Stimulated activated CD4-positive, alpha-beta T cell treated with anti-CD3 and anti-CD28 coated beads, Interleukin-12 subunit alpha, Interleukin-12 subunit beta, amount 100 ng/mL, for 24 hours (primary cell): ENCODE measurements at regions not wholly inside any gene's neighbourhood (a gene's known extent, or its start where the extent isn't known, plus 50 kb on each side); places are given as distances from the start of the nearest gene placed in this dataset.
"Not testable (repeated sequence)": the region's sequence is repeated elsewhere in the genome, so short reads cannot be mapped to it uniquely, and the experiment has no call there.

Experiments used
- DNase-seq, 2 experiments: peaks; one replicate each; pipeline ENCODE4 v3.0.0-alpha.2; 2020; ENCODE audit warnings: low read depth in 2 of 2

DNA sequence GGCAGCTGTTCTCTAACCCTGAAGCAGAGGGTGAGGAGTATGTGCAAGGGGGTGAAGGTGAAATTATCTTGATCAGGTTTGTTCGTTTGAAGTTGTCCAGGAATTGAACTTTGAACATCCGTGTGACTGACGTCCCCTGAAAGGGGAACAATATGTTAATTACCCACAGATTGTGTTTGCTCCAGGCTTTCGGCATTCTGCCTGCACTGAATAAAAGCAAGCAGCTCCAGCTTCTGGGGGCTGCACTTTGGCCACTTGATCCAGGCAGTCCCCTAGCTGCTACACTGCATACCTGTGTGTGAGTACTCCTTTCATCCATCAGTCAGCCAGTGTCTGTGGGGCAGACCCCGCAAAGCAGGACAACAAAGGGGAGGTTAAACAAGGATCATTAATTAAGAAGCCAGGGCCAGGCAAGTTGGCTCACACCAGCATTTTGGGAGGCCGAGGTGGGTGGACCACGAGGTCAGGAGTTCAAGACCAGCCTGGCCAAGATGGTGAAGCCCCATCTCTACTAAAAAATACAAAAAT is 104.8 kb upstream of the BTN3A2 start:
- DNase-seq = no peak

DNA sequence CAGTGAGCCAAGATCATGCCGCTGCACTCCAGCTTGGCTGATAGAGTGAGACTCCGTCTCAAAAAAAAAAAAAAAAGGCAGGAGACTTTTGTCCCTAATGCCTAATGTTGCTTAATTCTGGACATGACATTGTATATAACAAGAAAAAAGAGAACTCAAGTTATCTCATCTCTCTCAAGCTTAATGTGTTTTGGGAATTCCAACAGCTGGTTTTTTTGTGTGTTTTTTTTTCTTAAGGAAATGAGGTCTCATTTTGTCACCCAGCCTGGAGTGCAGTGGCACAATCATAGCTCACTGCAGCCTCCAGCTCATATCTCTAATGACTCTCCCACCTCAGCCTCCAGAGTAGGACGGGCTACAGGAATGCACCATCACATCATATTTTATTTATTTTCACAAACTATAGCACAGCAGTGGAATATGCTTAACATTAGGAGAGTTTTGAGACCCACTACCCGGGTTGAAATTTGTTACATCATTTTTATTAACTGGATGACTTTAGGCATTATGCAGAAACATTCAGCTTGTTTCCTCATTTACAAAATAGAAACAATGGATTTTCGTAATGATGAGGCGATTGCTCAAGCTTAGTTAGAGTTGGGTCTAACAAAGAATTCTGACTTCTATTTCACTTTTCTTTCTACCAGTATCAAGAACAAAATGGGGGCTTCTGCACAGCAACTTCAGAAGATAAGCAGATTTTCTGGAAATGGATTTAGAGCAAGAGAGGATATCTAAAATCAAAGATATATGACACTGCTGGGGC is 104.1 kb upstream of the BTN3A2 start:
- DNase-seq = no peak

DNA sequence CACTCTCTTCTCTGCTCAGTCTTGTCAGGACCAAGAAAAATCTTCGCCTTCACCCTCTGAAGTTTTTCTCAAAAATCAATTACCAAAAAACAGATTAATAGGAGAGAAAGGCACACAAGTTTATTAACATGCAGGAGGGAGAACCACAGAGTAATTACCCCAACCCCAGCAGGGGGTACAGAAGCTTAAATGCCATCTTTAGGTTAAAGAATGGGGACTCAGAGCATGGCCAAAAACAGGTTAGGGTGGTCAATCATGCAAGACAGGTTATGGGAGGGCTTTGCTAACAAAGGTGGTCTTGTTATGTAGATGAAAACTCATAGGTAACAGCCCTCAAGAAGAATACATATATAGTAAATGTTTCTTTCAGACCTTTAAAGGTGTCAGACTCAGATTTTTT is 100.5 kb upstream of the BTN3A2 start:
- DNase-seq = no peak

DNA sequence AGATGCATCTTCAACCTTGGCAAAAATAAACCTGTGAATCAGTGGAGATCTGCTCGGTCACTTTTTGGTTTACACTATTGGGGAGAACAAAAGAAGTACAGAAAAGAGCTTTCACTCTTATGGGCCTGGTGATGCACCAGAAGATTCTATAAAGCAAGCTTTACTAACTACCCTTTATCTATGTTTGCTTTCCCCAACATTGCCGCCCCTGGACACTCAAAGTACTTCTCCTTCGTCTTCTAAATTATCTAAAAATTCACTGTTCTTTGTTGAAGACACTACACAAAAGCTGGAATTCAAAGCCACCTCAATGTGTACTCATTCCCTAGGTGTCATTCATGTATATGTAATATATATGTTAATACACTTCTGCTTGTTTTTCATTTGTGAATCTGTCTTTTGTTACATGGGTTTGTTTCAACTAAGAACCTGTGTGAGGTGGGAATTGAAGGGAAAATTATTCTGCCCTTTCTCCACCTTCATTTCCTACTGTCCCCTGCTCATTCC is 97.9 kb upstream of the BTN3A2 start:
- no peak for DNase-seq

DNA sequence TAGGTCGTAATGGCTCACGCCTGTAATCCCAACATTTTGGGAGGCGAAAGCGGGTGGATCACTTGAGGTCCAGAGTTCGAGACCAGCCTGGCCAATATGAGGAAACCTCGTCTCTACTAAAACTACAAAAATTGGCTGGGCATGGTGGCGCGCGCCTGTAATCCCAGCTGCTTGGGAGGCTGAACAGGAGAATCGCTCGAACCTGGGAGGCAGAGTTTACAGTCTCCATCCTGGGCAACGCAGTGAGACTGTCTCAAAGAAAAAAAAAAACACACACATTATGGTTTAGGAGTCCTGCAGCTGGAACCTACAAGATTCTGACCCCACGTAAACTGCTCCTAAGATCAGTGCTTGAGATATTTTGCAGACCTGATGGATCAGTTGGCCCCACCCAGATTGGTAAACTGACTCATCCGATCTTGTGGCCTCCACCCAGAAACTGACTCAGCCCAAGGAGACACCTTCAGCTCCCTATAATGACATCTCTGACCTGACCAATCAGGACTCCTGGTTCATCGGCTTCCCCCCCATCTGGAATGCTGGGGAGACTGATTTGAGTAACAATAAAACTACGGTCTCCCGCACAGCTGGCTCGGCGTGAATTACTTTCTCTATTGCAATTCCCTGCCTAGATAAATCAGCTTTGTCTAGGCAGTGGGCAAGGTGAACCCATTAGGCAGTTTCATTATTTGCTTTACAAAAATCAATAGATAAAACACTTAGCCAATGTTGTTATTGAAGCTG is 96.2 kb upstream of the BTN3A2 start:
- no peak for DNase-seq

DNA sequence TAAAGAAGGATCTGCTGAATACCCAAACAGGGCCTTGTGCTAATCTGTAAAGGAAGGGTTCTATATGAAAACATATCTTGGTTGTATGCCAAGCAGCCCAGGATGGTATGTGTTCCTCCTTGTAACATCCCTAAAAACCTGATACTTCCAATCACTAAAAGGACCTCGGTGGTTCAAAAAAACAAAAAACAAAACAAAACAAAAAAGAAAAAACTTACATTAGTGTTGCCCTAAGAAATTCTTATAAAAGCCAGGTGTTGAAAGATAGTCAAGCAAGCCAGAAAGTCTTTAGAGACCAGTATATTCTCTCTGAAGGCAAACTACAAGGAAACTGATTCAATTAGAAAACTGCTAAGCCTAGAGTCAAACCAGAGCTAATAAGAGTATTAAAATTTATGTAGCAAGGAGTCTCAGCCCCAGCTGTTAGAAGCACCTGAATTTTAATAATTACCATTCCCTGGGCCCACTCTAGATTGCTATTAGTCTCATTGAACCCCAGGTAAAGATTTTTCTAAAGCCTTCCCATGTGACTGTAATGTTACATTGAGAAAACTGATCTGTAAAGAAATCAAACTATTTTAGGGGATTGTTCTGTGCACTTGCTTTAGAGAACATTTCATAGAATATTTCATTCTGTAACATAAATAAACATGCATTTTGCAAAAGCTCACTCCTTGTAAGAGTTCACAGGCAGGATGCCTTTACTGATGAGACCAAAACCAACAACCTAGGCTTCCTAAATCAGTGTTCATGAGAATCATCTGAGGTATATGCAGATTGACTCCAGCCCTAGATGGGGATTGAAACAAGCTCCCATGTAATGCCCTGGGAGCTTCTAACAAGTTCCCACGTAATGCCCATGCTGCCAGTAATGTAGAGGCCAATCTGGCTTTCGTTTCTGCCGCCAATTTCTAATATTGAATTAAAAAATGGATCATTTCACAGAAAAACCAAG is 95.2 kb upstream of the BTN3A2 start:
- DNase-seq = no peak

DNA sequence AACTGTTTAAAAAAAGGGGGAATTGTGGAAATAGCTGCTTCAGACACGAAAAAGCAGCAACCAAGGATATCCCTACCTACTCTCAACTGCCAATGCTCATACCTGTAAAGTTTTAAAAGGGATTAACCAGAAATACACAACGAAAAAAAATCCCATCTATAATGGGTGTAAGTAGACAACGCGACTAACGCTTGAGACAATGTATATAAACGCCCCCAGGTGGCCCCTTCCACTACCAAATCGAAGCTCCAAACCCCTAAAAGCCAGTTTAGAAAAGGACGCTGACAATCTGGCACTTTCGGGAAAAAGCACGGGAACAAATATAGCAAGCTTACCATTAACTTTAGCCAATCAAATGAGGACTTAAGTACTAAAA is 94.5 kb upstream of the BTN3A2 start:
- no peak for DNase-seq

DNA sequence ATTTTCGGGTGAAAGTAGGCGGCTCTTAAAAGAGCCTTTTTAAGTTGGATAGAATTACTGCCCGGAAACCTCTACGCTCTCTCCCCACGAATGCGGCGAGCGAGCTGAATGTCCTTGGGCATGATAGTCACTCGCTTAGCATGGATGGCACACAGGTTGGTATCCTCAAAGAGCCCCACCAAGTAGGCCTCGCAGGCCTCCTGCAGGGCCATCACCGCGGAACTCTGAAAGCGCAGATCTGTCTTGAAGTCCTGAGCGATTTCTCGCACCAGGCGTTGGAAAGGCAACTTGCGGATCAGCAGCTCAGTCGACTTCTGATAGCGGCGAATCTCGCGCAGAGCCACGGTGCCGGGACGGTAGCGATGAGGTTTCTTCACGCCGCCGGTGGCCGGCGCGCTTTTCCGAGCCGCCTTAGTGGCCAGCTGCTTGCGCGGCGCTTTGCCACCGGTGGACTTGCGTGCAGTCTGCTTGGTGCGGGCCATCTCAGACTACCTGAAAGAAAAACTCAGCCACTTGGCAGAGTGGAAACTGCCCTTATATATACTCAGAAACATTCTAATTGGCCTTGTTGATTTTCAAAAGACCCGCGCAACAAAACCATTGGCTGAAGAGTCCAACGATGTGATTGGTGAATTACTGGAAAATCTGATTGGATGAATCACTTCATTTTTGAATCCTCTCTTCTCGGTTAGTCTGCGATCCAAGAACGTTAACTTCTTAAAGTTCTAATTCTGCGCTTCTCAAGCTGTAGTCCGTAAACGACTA is 93.9 kb upstream of the BTN3A2 start:
- peak in 1 of 2 experiments; percentile 46 for DNase-seq

DNA sequence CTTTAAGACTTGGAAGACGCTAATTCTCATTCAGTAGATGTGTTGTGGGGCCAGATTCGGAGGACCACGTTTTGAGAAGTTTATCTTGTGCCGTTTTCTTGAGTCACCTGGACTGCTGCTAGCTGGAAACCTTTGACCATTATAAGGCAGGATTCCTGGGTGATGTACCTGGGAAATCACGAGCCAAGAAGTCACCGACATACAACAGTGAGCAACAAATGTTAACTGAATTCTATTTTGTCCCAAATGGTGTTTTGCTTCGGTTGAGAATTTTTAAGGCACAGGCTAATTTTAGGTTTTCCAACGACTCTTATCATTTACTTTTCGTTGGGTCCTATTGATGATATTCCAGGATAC is 93.4 kb upstream of the BTN3A2 start:
- no peak for DNase-seq

DNA sequence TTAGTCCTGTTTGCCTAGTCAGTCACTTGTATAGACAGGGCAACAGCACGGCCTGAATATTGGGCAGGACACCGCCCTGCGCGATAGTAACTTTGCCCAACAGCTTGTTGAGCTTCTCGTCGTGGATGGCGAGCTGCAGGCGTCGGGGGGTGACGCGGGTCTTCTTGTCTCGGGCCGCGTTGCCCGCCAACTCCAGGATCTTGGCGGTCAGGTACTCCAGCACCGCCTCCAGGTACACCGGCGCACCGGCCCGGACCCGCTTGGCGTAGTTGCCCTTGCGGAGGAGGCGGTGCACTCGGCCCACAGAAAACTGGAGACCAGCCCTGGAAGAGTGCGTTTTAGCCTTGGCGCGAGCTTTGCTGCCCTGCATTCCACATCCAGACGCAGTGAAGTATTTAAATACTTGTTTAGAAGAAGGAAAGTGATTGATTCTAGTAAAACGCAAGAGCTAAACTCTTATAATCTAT is 92.8 kb upstream of the BTN3A2 start:
- no peak for DNase-seq

DNA sequence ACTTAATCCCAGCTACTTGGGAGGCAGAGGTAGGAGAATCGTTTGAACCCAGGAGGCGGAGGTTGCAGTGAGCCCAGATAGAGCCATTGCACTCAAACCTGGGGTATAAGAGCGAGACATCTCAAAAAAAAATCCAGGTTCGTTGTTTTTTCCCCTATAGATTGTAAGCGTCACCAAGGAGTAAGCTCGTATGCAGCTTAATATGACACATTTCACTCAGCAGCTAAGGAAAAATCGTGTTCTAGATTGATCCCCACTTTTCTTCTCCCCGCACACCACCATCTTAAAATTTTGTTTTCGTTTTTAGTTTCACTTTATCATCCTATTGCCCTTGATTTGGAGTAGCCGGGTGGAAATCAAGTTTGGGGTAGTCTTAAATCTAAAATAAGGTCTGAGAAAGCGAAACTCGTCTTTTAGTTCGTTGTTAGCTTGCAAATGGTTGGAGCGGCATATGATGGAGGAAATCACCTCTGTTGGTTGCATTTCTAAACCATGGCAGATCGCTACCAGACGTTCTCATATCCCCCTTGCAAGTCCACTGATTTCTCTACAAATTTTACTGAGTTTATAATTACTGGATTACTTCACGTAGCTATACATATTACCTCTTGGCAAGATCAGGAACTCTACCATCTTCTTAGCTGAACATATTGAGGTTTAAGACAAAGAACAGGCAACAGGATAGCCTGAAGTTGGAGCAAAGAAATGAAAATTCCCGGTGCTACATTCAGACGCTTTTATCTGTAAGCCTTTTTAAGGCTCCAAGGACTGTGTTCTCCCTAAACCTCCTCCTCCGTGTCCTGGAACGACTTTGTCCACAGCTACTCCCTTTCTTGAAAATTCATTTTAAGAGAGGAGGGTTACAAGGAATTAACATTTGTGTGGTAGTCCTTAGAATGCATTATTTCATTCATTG is 91.1 kb upstream of the BTN3A2 start:
- no peak for DNase-seq

DNA sequence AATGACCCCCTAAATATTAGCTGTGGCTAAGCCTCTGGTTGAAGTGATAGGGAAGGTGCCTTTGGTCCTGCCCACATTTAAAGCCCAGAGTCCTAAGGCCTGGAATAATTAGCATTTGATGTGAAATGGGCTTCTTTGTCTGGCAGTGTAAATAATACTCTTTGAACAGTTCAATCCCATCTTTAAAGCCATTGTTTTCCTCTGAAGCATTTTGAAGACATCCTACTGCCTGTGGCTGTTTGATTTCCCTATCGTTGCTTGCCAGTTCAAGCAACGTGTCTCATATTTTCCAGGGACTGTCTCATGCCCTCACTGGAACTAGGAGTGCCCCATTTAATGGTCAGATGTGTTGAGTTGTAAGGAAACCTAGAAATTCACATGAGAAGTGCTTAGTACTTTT is 89.3 kb upstream of the BTN3A2 start:
- DNase-seq = no peak

DNA sequence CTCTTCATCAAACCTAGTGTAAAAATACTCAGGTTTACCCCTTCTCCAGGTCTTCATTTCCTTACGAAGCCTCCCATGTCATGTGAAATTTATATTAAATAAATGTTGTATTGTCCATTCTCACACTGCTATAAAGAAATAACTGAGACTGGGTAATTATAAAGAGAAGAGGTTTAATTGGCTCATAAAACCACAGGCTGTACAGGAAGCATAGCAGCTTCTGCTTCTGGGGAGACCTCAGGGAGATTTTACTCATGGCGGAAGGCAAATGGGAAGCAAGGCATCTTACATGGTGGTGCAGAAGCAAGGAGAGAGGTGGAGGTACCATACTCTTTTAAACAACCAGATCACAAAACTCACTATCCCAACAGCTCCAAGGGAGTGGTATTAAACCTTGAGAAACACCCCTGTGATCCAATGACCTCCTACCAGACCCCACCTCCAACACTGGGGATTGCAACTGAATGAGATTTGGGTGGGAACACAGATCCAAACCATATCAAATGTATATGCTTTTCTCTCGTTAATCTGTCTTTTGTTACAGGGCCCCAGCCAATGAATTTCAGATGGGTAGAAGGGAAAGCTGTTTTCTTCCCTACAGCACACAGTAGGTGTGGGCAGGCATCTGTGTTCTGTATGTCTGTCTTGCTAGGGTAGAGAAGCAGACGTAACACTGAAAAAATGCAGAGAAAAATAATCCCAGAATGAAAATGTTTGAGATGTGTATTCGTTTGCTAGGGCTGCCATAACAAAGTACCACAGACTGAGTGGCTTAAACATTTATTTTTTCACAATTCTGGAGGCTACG is 88.0 kb upstream of the BTN3A2 start:
- no peak for DNase-seq

DNA sequence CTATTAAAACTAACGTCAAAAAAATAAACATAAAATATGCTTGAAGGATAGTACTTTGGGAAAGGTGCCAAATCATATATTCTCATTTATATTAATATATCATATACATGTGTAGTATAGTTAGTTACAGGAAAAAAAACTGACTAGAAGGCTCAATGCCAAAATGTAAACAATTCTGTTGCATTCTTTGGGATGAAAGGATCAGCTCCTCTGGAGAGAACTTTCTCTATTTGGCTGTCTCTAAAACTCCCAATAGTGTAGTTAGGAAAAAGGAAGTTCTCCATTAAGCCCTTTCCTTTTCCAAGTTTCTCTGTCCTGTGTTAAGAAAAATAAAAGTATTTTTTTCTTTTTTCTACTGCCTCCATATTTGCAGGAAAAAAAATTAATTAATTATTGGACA is 86.5 kb upstream of the BTN3A2 start:
- DNase-seq = no peak

DNA sequence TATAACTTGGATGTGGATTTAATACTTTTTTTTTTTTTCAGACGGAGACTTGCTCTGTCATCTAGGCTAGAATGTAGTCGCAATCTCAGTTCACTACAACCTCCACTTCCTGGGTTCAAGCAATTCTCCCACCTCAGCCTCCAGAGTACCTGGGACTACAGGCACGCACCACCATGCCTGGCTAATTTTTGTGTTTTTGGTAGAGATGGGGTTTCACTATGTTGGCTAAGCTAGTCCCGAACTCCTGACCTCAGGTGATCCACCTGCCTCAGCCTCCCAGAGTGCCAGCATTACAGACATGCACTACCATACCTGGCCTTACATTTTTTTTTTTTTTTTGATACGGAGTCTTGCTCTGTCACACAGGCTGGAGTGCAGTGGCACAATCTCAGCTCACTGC is 85.6 kb upstream of the BTN3A2 start:
- DNase-seq = not testable (repeated sequence)

DNA sequence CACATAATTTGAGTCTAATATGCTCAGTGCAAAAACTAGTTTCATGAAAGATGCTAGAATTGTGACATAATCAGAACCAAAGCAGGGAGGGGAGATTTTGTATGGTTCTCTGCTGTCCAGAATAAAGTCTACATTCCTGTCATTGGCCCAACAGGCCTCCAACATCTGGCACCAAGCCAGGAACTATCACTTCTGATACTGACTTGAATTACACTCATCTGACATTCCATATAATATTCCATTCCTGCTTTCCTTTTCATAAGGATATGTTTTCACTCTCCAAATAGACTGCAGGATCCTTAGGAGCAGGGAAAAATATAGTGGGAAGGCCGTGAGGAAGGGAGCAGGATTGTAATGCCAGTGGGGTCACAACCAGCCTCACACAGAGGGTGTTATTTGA is 84.6 kb upstream of the BTN3A2 start:
- DNase-seq = no peak

DNA sequence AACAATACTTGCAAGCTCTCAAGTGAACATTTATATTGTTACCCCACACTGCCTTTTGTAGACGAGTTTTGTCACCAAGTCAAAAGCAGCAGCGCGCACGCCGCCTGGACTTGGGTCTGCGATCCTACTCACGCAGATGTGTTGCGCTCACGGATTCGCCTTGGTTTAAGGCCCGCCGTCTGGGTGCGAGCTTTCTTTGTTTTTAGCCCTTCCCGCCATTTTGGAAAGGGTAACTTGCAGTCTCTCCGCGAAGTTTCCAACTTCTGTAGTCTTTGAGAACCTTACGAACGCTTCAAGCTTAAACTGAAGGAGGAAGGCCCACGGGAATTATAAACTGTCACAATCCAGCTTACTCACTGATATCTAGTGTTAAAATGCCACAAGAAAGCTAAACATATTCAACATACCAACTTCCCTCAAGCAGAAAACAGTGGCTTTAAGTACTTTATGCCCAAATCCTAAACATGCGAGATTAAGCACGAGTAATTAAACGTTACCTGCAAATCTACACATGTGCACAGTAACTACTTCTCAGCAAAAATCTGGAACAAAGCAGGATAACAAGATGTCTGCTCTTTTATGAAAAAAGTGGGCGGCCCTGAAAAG is 80.4 kb upstream of the BTN3A2 start:
- no peak for DNase-seq
